ENCODE measurements at regions not wholly inside any gene's neighbourhood (a gene's known extent, or its start where the extent isn't known, plus 50 kb on each side); places are given as distances from the start of the nearest gene placed in this dataset.
A peak's percentile ranks its signal among the peaks of the same experiment; 100 is the strongest.

DNA sequence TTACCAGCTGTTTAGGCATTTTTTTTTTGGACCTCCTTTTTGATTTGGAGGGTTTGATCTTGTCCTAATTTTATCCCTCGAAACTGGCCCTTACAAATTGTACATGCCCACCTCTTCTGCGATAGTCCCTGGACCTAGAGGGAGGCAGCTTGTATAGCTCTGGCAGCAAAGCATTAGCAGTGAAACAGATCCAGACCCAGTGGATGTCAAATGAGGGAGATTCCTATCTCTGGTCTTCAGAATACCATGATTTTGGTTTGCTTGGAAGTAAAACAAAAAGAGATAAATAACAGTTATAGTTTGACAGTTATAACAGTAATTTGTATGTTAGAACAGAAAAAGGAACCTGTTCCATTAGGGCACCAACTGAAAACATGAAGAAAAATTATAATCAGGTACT lies 123.6 kb downstream of the MIS18A start:
- H3K27ac ChIP-seq (ENCODE audit: low read depth, low read length), result no peak overlapping the region
- H3K36me3 ChIP-seq (ENCODE audit: insufficient read depth, low read length), result no peaks in the 10 kb centered on the region
- H3K27me3 Mint-ChIP-seq (ENCODE audit: low read depth, unreplicated experiment), result no peaks in the 10 kb centered on the region
- no peak overlapping the region for H2AFZ ChIP-seq (ENCODE audit: low read depth, low read length)
- no peaks in the 10 kb centered on the region for H3K9me3 Mint-ChIP-seq (ENCODE audit: unreplicated experiment)
- no peaks in the 10 kb centered on the region for H3K9me3 ChIP-seq (ENCODE audit: insufficient read depth, low read depth, low read length)
- DNase-seq (ENCODE audit: low read depth) (no peak), FAIRE-seq (no peak)
- H3K4me2 ChIP-seq (ENCODE audit: low read length), result no peak overlapping the region
- no peaks in the 10 kb centered on the region for H3K79me2 ChIP-seq (ENCODE audit: insufficient read depth, low read length)
- no peaks in the 10 kb centered on the region for H3K27me3 ChIP-seq (ENCODE audit: insufficient read depth, low read length)
- no peaks in the 10 kb centered on the region for H3K36me3 Mint-ChIP-seq (ENCODE audit: low read depth, unreplicated experiment)
- TF ChIP-seq EZH2 (IDR thresholded peaks at IDR 0.05; ENCODE audit: insufficient read depth, low read length), result no peak
- TF ChIP-seq, protein P1, sequence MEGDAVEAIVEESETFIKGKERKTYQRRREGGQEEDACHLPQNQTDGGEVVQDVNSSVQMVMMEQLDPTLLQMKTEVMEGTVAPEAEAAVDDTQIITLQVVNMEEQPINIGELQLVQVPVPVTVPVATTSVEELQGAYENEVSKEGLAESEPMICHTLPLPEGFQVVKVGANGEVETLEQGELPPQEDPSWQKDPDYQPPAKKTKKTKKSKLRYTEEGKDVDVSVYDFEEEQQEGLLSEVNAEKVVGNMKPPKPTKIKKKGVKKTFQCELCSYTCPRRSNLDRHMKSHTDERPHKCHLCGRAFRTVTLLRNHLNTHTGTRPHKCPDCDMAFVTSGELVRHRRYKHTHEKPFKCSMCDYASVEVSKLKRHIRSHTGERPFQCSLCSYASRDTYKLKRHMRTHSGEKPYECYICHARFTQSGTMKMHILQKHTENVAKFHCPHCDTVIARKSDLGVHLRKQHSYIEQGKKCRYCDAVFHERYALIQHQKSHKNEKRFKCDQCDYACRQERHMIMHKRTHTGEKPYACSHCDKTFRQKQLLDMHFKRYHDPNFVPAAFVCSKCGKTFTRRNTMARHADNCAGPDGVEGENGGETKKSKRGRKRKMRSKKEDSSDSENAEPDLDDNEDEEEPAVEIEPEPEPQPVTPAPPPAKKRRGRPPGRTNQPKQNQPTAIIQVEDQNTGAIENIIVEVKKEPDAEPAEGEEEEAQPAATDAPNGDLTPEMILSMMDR (IDR thresholded peaks at IDR 0.05; ENCODE audit: insufficient read depth, low read depth, low read length), result no peak
- H4K20me1 ChIP-seq (ENCODE audit: insufficient read depth, low read length), result no peaks in the 10 kb centered on the region
- no peaks in the 10 kb centered on the region for H3K4me1 ChIP-seq (ENCODE audit: insufficient read depth, low read length)
- no peak overlapping the region for H3K4me3 Mint-ChIP-seq (ENCODE audit: unreplicated experiment)
- no peak overlapping the region for H3K9ac ChIP-seq (ENCODE audit: low read length)
- no peak overlapping the region for H3K4me3 ChIP-seq (ENCODE audit: insufficient read depth, low read depth, low read length)
- H3K27ac Mint-ChIP-seq (ENCODE audit: unreplicated experiment), result no peak overlapping the region
- H3K4me1 Mint-ChIP-seq (ENCODE audit: low read depth, unreplicated experiment), result no peaks in the 10 kb centered on the region

DNA sequence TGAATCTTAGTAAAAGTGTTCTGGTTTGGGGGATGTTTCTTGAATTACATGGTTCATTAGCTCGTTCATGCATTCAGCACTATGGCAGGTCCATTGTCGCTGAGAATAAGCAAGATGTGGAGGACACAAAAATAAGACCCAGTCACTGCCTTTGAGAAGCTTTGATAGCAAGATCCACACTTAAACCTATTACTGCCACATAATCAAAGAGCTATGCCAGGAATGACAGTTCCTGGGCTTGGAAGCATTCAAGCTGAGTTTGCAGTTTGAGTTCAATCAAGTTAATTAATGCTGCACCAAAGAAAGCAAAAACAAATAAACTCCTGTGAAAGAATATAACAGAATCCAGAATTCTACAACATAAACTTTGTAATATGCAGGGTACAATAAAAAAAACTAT lies 131.8 kb downstream of the MIS18A start:
- Histone ChIP-seq H3K36me3 (ENCODE audit: insufficient read depth, low read length) (no peaks in the 10 kb centered on the region), H3K4me2 (ENCODE audit: low read length) (no peak overlapping the region), H4K20me1 (ENCODE audit: insufficient read depth, low read length) (no peaks in the 10 kb centered on the region), H2AFZ (ENCODE audit: low read depth, low read length) (no peak overlapping the region), H3K9me3 (ENCODE audit: insufficient read depth, low read depth, low read length) (no peaks in the 10 kb centered on the region), H3K4me1 (ENCODE audit: insufficient read depth, low read length) (no peaks in the 10 kb centered on the region), H3K79me2 (ENCODE audit: insufficient read depth, low read length) (no peaks in the 10 kb centered on the region), H3K27me3 (ENCODE audit: insufficient read depth, low read length) (no peaks in the 10 kb centered on the region), H3K4me3 (ENCODE audit: insufficient read depth, low read depth, low read length) (no peak overlapping the region), H3K27ac (ENCODE audit: low read depth, low read length) (no peak overlapping the region), H3K9ac (ENCODE audit: low read length) (no peak overlapping the region)
- Mint-ChIP-seq H3K36me3 (ENCODE audit: low read depth, unreplicated experiment) (no peaks in the 10 kb centered on the region), H3K27me3 (ENCODE audit: low read depth, unreplicated experiment) (peaks cover 6% of the 10 kb centered on the region), H3K9me3 (ENCODE audit: unreplicated experiment) (no peaks in the 10 kb centered on the region), H3K4me1 (ENCODE audit: low read depth, unreplicated experiment) (no peaks in the 10 kb centered on the region), H3K4me3 (ENCODE audit: unreplicated experiment) (no peak overlapping the region), H3K27ac (ENCODE audit: unreplicated experiment) (no peak overlapping the region)
- no peak for FAIRE-seq
- TF ChIP-seq EZH2 (IDR thresholded peaks at IDR 0.05; ENCODE audit: insufficient read depth, low read length), result no peak
- TF ChIP-seq, protein P1 (IDR thresholded peaks at IDR 0.05; ENCODE audit: insufficient read depth, low read depth, low read length), result no peak
- peak; percentile 0 for DNase-seq (ENCODE audit: low read depth)

- no peak overlapping the region for H3K4me3 Mint-ChIP-seq (ENCODE audit: unreplicated experiment)
- no peaks in the 10 kb centered on the region for H3K4me1 Mint-ChIP-seq (ENCODE audit: low read depth, unreplicated experiment)
- peaks cover 6% of the 10 kb centered on the region for H3K27me3 Mint-ChIP-seq (ENCODE audit: low read depth, unreplicated experiment)
- H2AFZ ChIP-seq (ENCODE audit: low read depth, low read length), result no peak overlapping the region
- DNase-seq (ENCODE audit: low read depth) (no peak), FAIRE-seq (no peak)
- H3K79me2 ChIP-seq (ENCODE audit: insufficient read depth, low read length), result no peaks in the 10 kb centered on the region
- no peaks in the 10 kb centered on the region for H3K36me3 ChIP-seq (ENCODE audit: insufficient read depth, low read length)
- no peak overlapping the region for H3K27ac Mint-ChIP-seq (ENCODE audit: unreplicated experiment)
- H3K9ac ChIP-seq (ENCODE audit: low read length), result no peak overlapping the region
- H3K4me3 ChIP-seq (ENCODE audit: insufficient read depth, low read depth, low read length), result no peak overlapping the region
- no peak overlapping the region for H3K27ac ChIP-seq (ENCODE audit: low read depth, low read length)
- no peaks in the 10 kb centered on the region for H3K36me3 Mint-ChIP-seq (ENCODE audit: low read depth, unreplicated experiment)
- TF ChIP-seq, protein P1 (IDR thresholded peaks at IDR 0.05; ENCODE audit: insufficient read depth, low read depth, low read length), result no peak
- TF ChIP-seq EZH2 (IDR thresholded peaks at IDR 0.05; ENCODE audit: insufficient read depth, low read length), result no peak
- H3K27me3 ChIP-seq (ENCODE audit: insufficient read depth, low read length), result no peaks in the 10 kb centered on the region
- no peaks in the 10 kb centered on the region for H3K9me3 ChIP-seq (ENCODE audit: insufficient read depth, low read depth, low read length)
- no peaks in the 10 kb centered on the region for H4K20me1 ChIP-seq (ENCODE audit: insufficient read depth, low read length)
- H3K4me2 ChIP-seq (ENCODE audit: low read length), result no peak overlapping the region
- no peaks in the 10 kb centered on the region for H3K9me3 Mint-ChIP-seq (ENCODE audit: unreplicated experiment)
- H3K4me1 ChIP-seq (ENCODE audit: insufficient read depth, low read length), result no peaks in the 10 kb centered on the region
Observed at GRCh38 chr21:32144851-32145250, 134.0 kb downstream of the MIS18A start.
